ENCODE measurements at regions not wholly inside any gene's neighbourhood (a gene's known extent, or its start where the extent isn't known, plus 50 kb on each side); places are given as distances from the start of the nearest gene placed in this dataset.

DNA sequence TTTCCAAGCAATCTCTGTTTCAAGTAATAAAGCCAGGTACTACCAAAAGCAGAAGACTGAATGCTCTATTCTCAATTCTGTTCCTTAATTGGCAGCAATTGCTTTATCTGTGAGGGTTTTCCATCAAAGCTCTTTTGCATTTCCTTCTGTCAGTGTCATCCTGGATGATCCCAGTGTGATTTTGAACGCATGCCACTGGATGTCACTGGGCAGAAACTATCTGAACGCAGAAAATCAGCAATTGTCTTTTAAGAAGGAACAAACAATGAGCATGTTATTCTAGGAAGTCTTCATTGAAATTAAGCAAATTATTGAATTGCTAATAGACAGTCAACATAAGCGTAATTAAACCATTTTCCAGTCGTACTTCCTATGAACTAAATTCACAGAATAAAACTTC, 259.0 kb upstream of the REG3G start:
- TF ChIP-seq, protein P1, sequence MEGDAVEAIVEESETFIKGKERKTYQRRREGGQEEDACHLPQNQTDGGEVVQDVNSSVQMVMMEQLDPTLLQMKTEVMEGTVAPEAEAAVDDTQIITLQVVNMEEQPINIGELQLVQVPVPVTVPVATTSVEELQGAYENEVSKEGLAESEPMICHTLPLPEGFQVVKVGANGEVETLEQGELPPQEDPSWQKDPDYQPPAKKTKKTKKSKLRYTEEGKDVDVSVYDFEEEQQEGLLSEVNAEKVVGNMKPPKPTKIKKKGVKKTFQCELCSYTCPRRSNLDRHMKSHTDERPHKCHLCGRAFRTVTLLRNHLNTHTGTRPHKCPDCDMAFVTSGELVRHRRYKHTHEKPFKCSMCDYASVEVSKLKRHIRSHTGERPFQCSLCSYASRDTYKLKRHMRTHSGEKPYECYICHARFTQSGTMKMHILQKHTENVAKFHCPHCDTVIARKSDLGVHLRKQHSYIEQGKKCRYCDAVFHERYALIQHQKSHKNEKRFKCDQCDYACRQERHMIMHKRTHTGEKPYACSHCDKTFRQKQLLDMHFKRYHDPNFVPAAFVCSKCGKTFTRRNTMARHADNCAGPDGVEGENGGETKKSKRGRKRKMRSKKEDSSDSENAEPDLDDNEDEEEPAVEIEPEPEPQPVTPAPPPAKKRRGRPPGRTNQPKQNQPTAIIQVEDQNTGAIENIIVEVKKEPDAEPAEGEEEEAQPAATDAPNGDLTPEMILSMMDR (IDR thresholded peaks at IDR 0.05), result no peak
- no peak for TF ChIP-seq ZFX (IDR thresholded peaks at IDR 0.05; ENCODE audit: borderline replicate concordance)
